ENCODE measurements at regions not wholly inside any gene's neighbourhood (a gene's known extent, or its start where the extent isn't known, plus 50 kb on each side); places are given as distances from the start of the nearest gene placed in this dataset.

DNA sequence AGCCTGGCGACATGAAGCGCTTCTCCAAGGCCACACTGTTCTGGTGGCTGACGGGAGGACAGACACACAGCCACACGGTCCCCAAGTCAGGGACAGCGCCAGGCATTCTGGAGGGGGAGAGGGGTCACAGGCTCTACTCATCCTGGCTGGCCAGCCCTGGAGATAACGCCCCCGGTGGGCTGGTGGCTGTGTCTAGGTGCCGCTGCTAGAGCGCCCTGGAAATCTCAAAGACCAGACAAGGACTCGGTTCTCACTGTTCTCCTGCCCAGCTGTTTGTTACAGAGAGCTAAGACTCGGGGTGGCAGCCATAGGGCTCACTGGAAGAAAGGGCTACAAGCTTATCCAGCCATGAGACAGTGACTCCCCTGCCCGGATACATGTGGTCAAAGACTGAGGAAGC lies 72.0 kb downstream of the KCNF1 start:
- TF ChIP-seq USF2 (IDR thresholded peaks at IDR 0.05; ENCODE audit: low read depth, low read length) (no peak), MAFK (IDR thresholded peaks at IDR 0.05; ENCODE audit: low read depth, low read length) (no peak), POLR2A (IDR thresholded peaks at IDR 0.05; ENCODE audit: low read depth, low read length) (no peak), CEBPB (IDR thresholded peaks at IDR 0.05; ENCODE audit: low read depth, low read length) (no peak), FOS (IDR thresholded peaks at IDR 0.05; ENCODE audit: low read depth, low read length) (no peak), MAZ (IDR thresholded peaks at IDR 0.05; ENCODE audit: borderline replicate concordance, low read depth, low read length) (no peak), RAD21 (IDR thresholded peaks at IDR 0.05; ENCODE audit: low read length) (no peak), ELK1 (IDR thresholded peaks at IDR 0.05; ENCODE audit: borderline replicate concordance, low read depth, low read length) (no peak), SMC3 (IDR thresholded peaks at IDR 0.05; ENCODE audit: low read depth, low read length) (no peak), BHLHE40 (IDR thresholded peaks at IDR 0.05; ENCODE audit: low read depth, low read length) (no peak), RFX5 (IDR thresholded peaks at IDR 0.05; ENCODE audit: low read depth, low read length) (no peak), NFE2L2 (IDR thresholded peaks at IDR 0.05; ENCODE audit: low read depth, low read length) (no peak)
- TF ChIP-seq, protein P1, sequence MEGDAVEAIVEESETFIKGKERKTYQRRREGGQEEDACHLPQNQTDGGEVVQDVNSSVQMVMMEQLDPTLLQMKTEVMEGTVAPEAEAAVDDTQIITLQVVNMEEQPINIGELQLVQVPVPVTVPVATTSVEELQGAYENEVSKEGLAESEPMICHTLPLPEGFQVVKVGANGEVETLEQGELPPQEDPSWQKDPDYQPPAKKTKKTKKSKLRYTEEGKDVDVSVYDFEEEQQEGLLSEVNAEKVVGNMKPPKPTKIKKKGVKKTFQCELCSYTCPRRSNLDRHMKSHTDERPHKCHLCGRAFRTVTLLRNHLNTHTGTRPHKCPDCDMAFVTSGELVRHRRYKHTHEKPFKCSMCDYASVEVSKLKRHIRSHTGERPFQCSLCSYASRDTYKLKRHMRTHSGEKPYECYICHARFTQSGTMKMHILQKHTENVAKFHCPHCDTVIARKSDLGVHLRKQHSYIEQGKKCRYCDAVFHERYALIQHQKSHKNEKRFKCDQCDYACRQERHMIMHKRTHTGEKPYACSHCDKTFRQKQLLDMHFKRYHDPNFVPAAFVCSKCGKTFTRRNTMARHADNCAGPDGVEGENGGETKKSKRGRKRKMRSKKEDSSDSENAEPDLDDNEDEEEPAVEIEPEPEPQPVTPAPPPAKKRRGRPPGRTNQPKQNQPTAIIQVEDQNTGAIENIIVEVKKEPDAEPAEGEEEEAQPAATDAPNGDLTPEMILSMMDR (conservative IDR thresholded peaks at IDR 0.05; ENCODE audit: low read depth, low read length), result no peak
